ENCODE measurements at regions not wholly inside any gene's neighbourhood (a gene's known extent, or its start where the extent isn't known, plus 50 kb on each side); places are given as distances from the start of the nearest gene placed in this dataset.

DNA sequence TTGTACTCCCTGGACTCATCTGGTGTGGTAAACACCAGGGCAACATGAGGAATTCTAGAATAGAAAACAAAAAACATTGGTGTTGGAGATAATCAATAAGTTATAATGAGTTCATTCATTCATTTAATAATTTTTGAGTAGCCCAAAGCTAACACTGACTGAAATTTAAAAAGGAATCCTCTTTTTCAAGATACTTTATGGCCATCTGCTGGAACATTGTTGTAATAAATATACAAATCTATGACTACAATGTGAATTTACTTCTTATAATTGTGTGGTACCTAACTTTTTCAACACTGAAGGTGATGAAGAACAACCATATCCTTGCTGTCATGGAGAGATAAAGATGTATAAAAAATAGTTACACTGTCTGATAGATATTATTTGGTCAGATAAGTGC is 687.3 kb upstream of the MIS18BP1 start:
- TF ChIP-seq SP1 (IDR thresholded peaks at IDR 0.05) = no peak
- no peak for TF ChIP-seq ELF4 (IDR thresholded peaks at IDR 0.05)
- no peak for TF ChIP-seq ARNT (IDR thresholded peaks at IDR 0.05)
- TF ChIP-seq LEF1 (IDR thresholded peaks at IDR 0.05; ENCODE audit: borderline replicate concordance) = no peak
- no peak for TF ChIP-seq L3MBTL2 (conservative IDR thresholded peaks at IDR 0.05)
- TF ChIP-seq BHLHE40 (IDR thresholded peaks at IDR 0.05; ENCODE audit: borderline replicate concordance) = no peak
- no peak for TF ChIP-seq FOXM1 (IDR thresholded peaks at IDR 0.05; ENCODE audit: borderline replicate concordance)

Data from HEK293T (cell line).